GM12892 (cell line): ENCODE measurements at regions not wholly inside any gene's neighbourhood (a gene's known extent, or its start where the extent isn't known, plus 50 kb on each side); places are given as distances from the start of the nearest gene placed in this dataset.

Experiments
- DNase-seq: peaks from one replicate; pipeline ENCODE4 v3.0.0; 2011; ENCODE audit not compliant: insufficient read length
- FAIRE-seq: peaks from 2 replicates; lab custom pipeline; 2011; peaks lifted over from hg19 to GRCh38; lab: Jason Lieb, UNC
- POLR2A ChIP-seq: IDR thresholded peaks from 2 replicates; pipeline ENCODE4 v1.6.1; 2011; ENCODE audit warnings: low read depth, low read length, control low read depth
- POLR2AphosphoS5 ChIP-seq: IDR thresholded peaks from 2 replicates; pipeline ENCODE4 v1.6.1; 2011; ENCODE audit warnings: low read depth, low read length, control low read depth
- TAF1 ChIP-seq: IDR thresholded peaks from 2 replicates; pipeline ENCODE4 v1.6.1; 2011; ENCODE audit warnings: low read depth, mild to moderate bottlenecking, control low read depth, low read length, borderline replicate concordance

GRCh38 chr17:14622615-14623101 lies 321.8 kb downstream of the HS3ST3B1 start:
- no peak for DNase-seq
- FAIRE-seq = no peak
- TF ChIP-seq TAF1 = no peak
- no peak for TF ChIP-seq POLR2A
- no peak for TF ChIP-seq POLR2AphosphoS5

DNA sequence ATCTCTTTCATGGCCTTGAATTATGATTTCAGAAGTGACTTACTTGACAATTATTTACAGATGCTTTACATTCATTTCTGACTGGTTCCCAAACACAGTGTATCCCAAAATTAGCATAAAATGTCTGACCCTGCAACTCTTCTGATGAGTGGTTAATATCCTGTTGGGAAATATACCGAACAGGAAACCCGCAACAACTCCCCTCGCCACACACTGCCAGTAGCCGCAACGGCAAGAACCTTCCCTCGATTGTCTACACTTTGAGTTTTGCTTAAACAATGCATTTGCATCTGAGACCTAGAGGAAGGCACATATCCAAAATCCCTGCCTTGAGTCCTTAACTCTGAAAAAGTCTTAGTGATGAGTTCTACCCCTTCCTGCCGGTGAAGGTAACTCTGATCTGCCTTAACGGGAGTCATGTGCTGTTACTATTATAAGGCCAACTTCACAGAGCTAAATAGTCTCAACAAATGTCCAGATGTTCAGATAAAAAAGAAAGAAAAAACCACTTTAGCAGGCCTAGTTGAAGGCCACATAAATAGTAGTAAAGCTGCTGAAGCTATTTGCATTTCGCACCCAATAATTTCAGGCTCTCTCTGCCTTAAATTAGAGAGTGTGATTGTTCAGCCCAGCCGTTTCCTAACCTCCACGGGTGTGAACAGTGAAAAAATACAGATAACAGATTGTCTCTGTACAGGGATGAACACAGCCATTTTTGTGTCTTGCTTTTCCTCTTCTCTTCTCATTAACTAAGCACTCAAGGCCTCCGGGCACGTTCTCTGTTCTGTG lies 321.1 kb downstream of the HS3ST3B1 start:
- no peak for TF ChIP-seq TAF1
- TF ChIP-seq POLR2A = no peak
- TF ChIP-seq POLR2AphosphoS5 = no peak
- no peak for DNase-seq
- FAIRE-seq = no peak

DNA sequence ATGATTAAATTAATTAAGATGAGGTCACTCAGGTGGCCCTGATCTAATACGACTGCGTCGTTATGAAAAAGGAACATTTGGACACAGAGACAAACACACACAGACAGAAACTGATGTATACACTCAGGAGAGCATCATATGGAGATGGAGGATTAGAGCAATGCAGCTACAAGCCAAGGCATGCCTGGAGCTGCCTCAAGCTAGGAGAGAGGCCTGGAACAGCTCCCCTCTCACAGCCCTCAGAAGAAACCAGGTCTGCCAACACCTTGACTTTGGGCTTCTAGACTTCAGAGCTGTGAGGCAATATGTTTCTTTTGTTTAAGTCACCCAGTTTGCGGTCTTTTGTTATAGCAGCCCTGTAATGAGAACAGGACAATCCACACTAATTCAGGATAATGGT lies 318.9 kb downstream of the HS3ST3B1 start:
- TF ChIP-seq POLR2AphosphoS5 (no peak), TAF1 (no peak), POLR2A (no peak)
- DNase-seq (no peak), FAIRE-seq (no peak)

GRCh38 chr17:14616528-14616927 lies 315.6 kb downstream of the HS3ST3B1 start:
- TF ChIP-seq POLR2A (no peak), TAF1 (no peak), POLR2AphosphoS5 (no peak)
- no peak for FAIRE-seq
- no peak for DNase-seq

DNA sequence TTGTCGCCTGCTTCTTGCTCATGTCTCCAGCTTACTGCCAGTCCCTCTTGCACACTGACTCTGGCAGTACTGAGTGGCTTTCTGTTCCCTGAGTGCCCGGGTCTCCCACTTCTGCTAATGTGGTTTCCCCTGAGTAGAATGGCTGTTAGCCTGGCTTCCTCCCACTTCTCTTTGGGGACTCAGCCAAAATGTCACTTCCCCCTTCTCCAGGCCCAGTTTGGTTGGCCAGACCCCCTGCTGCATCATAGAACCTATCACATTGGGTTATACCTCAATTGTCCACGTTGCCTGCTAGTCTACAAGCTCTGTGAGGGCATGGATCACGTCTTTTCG lies 304.4 kb downstream of the HS3ST3B1 start:
- FAIRE-seq = no peak

GRCh38 chr17:14604591-14605266 lies 303.8 kb downstream of the HS3ST3B1 start:
- DNase-seq = no peak
- TF ChIP-seq POLR2AphosphoS5 (no peak), TAF1 (no peak), POLR2A (no peak)
- no peak for FAIRE-seq

More for the DNA sequence above, 304.4 kb downstream of the HS3ST3B1 start:
- no peak for DNase-seq
- TF ChIP-seq POLR2AphosphoS5 (no peak), POLR2A (no peak), TAF1 (no peak)

GRCh38 chr17:14596224-14596623 lies 295.3 kb downstream of the HS3ST3B1 start:
- FAIRE-seq = no peak
- DNase-seq = no peak
- no peak for TF ChIP-seq TAF1
- no peak for TF ChIP-seq POLR2AphosphoS5
- TF ChIP-seq POLR2A = no peak

DNA sequence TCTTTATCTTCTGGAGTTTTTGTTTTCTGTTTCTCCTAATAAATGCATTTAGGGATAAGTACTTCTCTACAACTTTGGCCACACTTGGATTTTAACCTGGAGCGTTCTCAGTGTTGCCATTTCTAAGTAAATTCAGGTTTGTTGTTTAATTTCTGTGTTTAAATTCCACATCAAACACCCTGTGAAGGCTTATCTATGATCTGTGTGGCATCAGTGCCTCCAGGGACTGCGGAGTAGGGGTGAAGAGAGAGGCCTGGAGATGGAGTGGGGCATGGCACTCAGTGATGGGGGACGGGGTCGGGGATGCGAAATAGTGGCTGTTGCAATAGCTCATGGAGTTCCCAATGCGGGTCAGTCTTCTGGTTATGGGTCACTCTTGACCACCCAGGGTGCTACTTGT lies 294.8 kb downstream of the HS3ST3B1 start:
- DNase-seq (no peak), FAIRE-seq (no peak)
- TF ChIP-seq POLR2A (no peak), TAF1 (no peak), POLR2AphosphoS5 (no peak)

DNA sequence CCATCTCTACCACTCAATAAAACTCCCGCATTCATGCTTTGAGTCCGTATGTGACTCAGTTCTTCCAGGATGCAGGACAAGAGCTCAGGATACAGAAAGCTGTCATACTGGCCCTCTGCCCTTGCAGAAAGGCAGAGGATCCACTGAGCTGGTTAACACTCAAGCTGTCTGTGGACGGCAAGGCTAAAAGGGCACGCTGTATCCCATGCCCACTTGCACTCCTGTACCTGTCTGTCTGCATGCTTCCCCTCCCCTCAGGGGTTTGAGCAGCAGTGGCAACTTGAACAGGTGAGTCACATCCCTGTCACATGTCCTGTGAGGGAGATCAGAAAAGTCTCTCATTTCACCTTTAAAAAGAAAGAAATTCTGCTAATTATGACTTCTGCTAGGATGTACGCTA lies 293.8 kb downstream of the HS3ST3B1 start:
- TF ChIP-seq POLR2A = no peak
- no peak for TF ChIP-seq POLR2AphosphoS5
- no peak for TF ChIP-seq TAF1
- FAIRE-seq (no peak), DNase-seq (no peak)

DNA sequence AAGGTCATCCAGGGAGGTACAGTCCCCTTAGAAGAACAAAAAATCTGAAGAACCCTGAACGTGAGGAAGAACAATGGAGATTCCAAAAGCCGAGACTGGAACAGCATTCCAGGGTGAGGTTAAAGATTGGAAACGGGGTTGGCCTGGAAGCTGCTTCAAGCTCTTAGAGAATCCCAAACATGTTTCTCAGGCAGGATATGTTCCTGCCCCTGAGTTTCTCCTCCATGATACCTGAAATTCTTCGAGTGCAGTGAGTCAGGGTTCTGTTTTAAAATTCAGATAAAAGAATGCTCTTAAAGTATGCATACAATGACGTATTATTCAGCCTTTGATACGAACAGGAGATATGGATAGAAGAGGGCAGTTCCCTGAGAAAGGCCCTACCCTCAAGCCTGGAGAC lies 293.1 kb downstream of the HS3ST3B1 start:
- TF ChIP-seq POLR2AphosphoS5 (no peak), POLR2A (no peak), TAF1 (no peak)
- DNase-seq (no peak), FAIRE-seq (no peak)

- FAIRE-seq = no peak
- no peak for DNase-seq
- TF ChIP-seq POLR2AphosphoS5 = no peak
- TF ChIP-seq POLR2A = no peak
- no peak for TF ChIP-seq TAF1
Measured at GRCh38 chr17:14590459-14591250, 289.8 kb downstream of the HS3ST3B1 start.
